PC-3 (cell line): ENCODE measurements at regions not wholly inside any gene's neighbourhood (a gene's known extent, or its start where the extent isn't known, plus 50 kb on each side); places are given as distances from the start of the nearest gene placed in this dataset.

Source experiments
- CTCF ChIP-seq: fragments of 300-600 bp; sonication (generic); conservative IDR thresholded peaks from 2 replicates; pipeline ENCODE4 v1.5.1; 2017; ENCODE audit warnings: antibody characterized with exemption, low read depth, mild to moderate bottlenecking, low read length
- EZH2phosphoT487 ChIP-seq: fragments of 300-600 bp; sonication (generic); IDR thresholded peaks from 2 replicates; pipeline ENCODE4 v1.6.1; 2018; ENCODE audit warnings: mild to moderate bottlenecking, antibody characterized with exemption, low read length, borderline replicate concordance

DNA sequence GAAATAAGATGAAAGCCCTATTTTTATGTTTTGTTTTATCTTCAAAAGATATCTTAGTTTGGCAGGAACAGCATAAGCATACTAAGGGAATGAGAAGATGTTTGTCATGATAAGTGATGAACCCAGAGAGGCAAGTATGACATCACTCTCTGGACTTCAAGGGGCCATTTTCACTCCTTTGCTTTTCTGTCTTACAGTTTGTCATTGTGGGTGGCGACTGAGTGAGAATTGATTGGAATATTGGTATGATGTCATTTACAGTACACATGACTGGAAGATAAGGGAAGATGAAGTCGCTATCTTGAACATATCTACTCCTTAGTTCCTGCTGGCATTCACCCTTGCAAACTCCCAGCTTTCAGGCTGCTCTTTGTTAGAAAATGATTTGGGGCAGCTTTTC, 258.1 kb upstream of the RAB4A start:
- TF ChIP-seq CTCF (no peak), EZH2phosphoT487 (no peak)
